ENCODE measurements at regions not wholly inside any gene's neighbourhood (a gene's known extent, or its start where the extent isn't known, plus 50 kb on each side); places are given as distances from the start of the nearest gene placed in this dataset.
"Not testable (repeated sequence)": the region's sequence is repeated elsewhere in the genome, so short reads cannot be mapped to it uniquely, and the experiment has no call there.

GRCh38 chr1:148383966-148384365 lies 99.1 kb downstream of the PPIAL4G start:
- in situ Hi-C loops (cut with HindIII; ENCODE audit: low pct_unique_long_range_greater_than_20kb, low sequenced_read_pairs), result no loop called here
- POLR2A ChIA-PET, result no interaction called here
- Histone ChIP-seq H3K36me3 (ENCODE audit: control insufficient read depth, insufficient read depth, low read length) (no peaks in the 10 kb centered on the region), H3K4me1 (ENCODE audit: control insufficient read depth, insufficient read depth, low read length) (peaks cover 8% of the 10 kb centered on the region), H3K27ac (ENCODE audit: low read length) (no peak overlapping the region), H3K4me3 (ENCODE audit: low read depth in 2 of 2, low read length in 2 of 2) (no peak overlapping the region), H3K9me3 (ENCODE audit: control insufficient read depth, insufficient read depth, low read depth, low read length) (no peaks in the 10 kb centered on the region), H3K27me3 (ENCODE audit: control insufficient read depth, insufficient read depth, low read length) (no peaks in the 10 kb centered on the region)
- ATAC-seq (no peak), DNase-seq (ENCODE audit: low read depth, low spot score) (no peak)
- no peak for TF ChIP-seq POLR2AphosphoS5 (IDR thresholded peaks at IDR 0.05; ENCODE audit: low read depth, low read length)
- no peak for TF ChIP-seq TCF7L2 (IDR thresholded peaks at IDR 0.05; ENCODE audit: low read depth, low read length)
- TF ChIP-seq SIN3A (IDR thresholded peaks at IDR 0.05; ENCODE audit: borderline replicate concordance, insufficient read depth, low read depth, low read length), result no peak
- CTCF ChIA-PET, result interaction anchor here (0.6 kb wide), 1 partner anchor 42 kb away, joined by 3 read pairs; no protein-coding TSS in a partner anchor
- no TSS peak for BruUV-seq (replicated peaks)
- intact Hi-C loops (cut with micrococcal nuclease; ENCODE audit: unreplicated experiment), result no loop called here

GRCh38 chr1:148379697-148380096 lies 103.4 kb downstream of the PPIAL4G start:
- H3K9me3 ChIP-seq (ENCODE audit: control insufficient read depth, insufficient read depth, low read depth, low read length), result no peaks in the 10 kb centered on the region
- in situ Hi-C loops (cut with HindIII; ENCODE audit: low pct_unique_long_range_greater_than_20kb, low sequenced_read_pairs), result no loop called here
- DNase-seq (ENCODE audit: low read depth, low spot score) (no peak), ATAC-seq (no peak)
- no peaks in the 10 kb centered on the region for H3K4me1 ChIP-seq (ENCODE audit: control insufficient read depth, insufficient read depth, low read length)
- H3K36me3 ChIP-seq (ENCODE audit: control insufficient read depth, insufficient read depth, low read length), result no peaks in the 10 kb centered on the region
- TF ChIP-seq REST (IDR thresholded peaks at IDR 0.05; ENCODE audit: insufficient read depth in 1 of 2, low read depth in 2 of 2, low read length in 1 of 2) (no peak), TCF7L2 (IDR thresholded peaks at IDR 0.05; ENCODE audit: low read depth, low read length) (no peak), POLR2AphosphoS5 (IDR thresholded peaks at IDR 0.05; ENCODE audit: low read depth, low read length) (no peak), SIN3A (IDR thresholded peaks at IDR 0.05; ENCODE audit: borderline replicate concordance, insufficient read depth, low read depth, low read length) (no peak), CTCF (IDR thresholded peaks at IDR 0.05) (no peak)
- BruUV-seq (replicated peaks), result no TSS peak
- POLR2A ChIA-PET, result no interaction called here
- no peaks in the 10 kb centered on the region for H3K27me3 ChIP-seq (ENCODE audit: control insufficient read depth, insufficient read depth, low read length)
- no peak overlapping the region for H3K27ac ChIP-seq (ENCODE audit: low read length)
- CTCF ChIA-PET, result no interaction called here
- intact Hi-C loops (cut with micrococcal nuclease; ENCODE audit: unreplicated experiment), result no loop called here
- no peak overlapping the region for H3K4me3 ChIP-seq (ENCODE audit: low read depth in 2 of 2, low read length in 2 of 2)

GRCh38 chr1:148379170-148379500 lies 104.0 kb downstream of the PPIAL4G start:
- ChIA-PET POLR2A (no interaction called here), CTCF (no interaction called here)
- no TSS peak for BruUV-seq (replicated peaks)
- H3K4me3 ChIP-seq (ENCODE audit: low read depth in 2 of 2, low read length in 2 of 2), result no peak overlapping the region
- DNase-seq (ENCODE audit: low read depth, low spot score) (no peak), ATAC-seq (no peak)
- intact Hi-C loops (cut with micrococcal nuclease; ENCODE audit: unreplicated experiment), result no loop called here
- no peak overlapping the region for H3K27ac ChIP-seq (ENCODE audit: low read length)
- H3K36me3 ChIP-seq (ENCODE audit: control insufficient read depth, insufficient read depth, low read length), result no peaks in the 10 kb centered on the region
- no peaks in the 10 kb centered on the region for H3K9me3 ChIP-seq (ENCODE audit: control insufficient read depth, insufficient read depth, low read depth, low read length)
- H3K4me1 ChIP-seq (ENCODE audit: control insufficient read depth, insufficient read depth, low read length), result no peaks in the 10 kb centered on the region
- TF ChIP-seq CTCF (IDR thresholded peaks at IDR 0.05) (no peak), REST (IDR thresholded peaks at IDR 0.05; ENCODE audit: insufficient read depth in 1 of 2, low read depth in 2 of 2, low read length in 1 of 2) (no peak), SIN3A (IDR thresholded peaks at IDR 0.05; ENCODE audit: borderline replicate concordance, insufficient read depth, low read depth, low read length) (no peak), TCF7L2 (IDR thresholded peaks at IDR 0.05; ENCODE audit: low read depth, low read length) (no peak), POLR2AphosphoS5 (IDR thresholded peaks at IDR 0.05; ENCODE audit: low read depth, low read length) (no peak)
- in situ Hi-C loops (cut with HindIII; ENCODE audit: low pct_unique_long_range_greater_than_20kb, low sequenced_read_pairs), result no loop called here
- H3K27me3 ChIP-seq (ENCODE audit: control insufficient read depth, insufficient read depth, low read length), result no peaks in the 10 kb centered on the region

GRCh38 chr1:148377992-148378391 lies 105.1 kb downstream of the PPIAL4G start:
- DNase-seq (ENCODE audit: low read depth, low spot score); H3K4me3 ChIP-seq (ENCODE audit: low read depth in 2 of 2, low read length in 2 of 2); H3K27ac ChIP-seq (ENCODE audit: low read length); ATAC-seq; intact Hi-C loops (cut with micrococcal nuclease; ENCODE audit: unreplicated experiment); H3K27me3 ChIP-seq (ENCODE audit: control insufficient read depth, insufficient read depth, low read length); in situ Hi-C loops (cut with HindIII; ENCODE audit: low pct_unique_long_range_greater_than_20kb, low sequenced_read_pairs); H3K9me3 ChIP-seq (ENCODE audit: control insufficient read depth, insufficient read depth, low read depth, low read length); H3K36me3 ChIP-seq (ENCODE audit: control insufficient read depth, insufficient read depth, low read length); POLR2A ChIA-PET; H3K4me1 ChIP-seq (ENCODE audit: control insufficient read depth, insufficient read depth, low read length); BruUV-seq (replicated peaks): not testable (repeated sequence)
- CTCF ChIA-PET, result interaction anchor here (0.7 kb wide), 1 partner anchor 24 kb away, joined by 4 read pairs; no protein-coding TSS in a partner anchor
